Right lobe of liver (tissue), 6 donors: ENCODE measurements at regions not wholly inside any gene's neighbourhood (a gene's known extent, or its start where the extent isn't known, plus 50 kb on each side); places are given as distances from the start of the nearest gene placed in this dataset.
"Not testable (repeated sequence)": the region's sequence is repeated elsewhere in the genome, so short reads cannot be mapped to it uniquely, and the experiment has no call there.

Experiments
- ATAC-seq, 4 donors: fragments of 200-7000 bp; cut with Tn5 transposase; one replicate each; pipeline ENCODE4 v1.9.1; 2020; ENCODE audit warnings: mild to moderate bottlenecking in 4 of 4, moderate library complexity in 4 of 4
- DNase-seq, 3 donors: peaks; one replicate each; pipeline ENCODE4 v3.0.0-alpha.2; 2020
- H3K27ac ChIP-seq, 3 donors: fragments of 200-600 bp; one replicate each; pipeline ENCODE4 v1.8.0; 2022
- H3K27me3 ChIP-seq, 2 donors: fragments of 200-600 bp; one replicate each; pipeline ENCODE4 v1.8.0; 2022
- H3K36me3 ChIP-seq, 4 donors: fragments of 200-600 bp; sonication (generic) in 1 of 4; one replicate each; pipeline versions ENCODE4 v1.5.1 to v1.8.0; 2017 to 2022; ENCODE audit warnings: control low read depth in 1 of 4
- H3K4me1 ChIP-seq, 4 donors: fragments of 200-600 bp; sonication (generic) in 1 of 4; one replicate each; pipeline versions ENCODE4 v1.5.1 to v1.8.0; 2017 to 2022; ENCODE audit warnings: control low read depth in 1 of 4
- H3K4me3 ChIP-seq, 3 donors: fragments of 200-600 bp; one replicate each; pipeline ENCODE4 v1.8.0; 2022
- H3K9me3 ChIP-seq, 4 donors: fragments of 200-600 bp; sonication (generic) in 1 of 4; one replicate each; pipeline versions ENCODE4 v1.5.1 to v1.8.0; 2017 to 2022; ENCODE audit warnings: control low read depth in 1 of 4
- CTCF ChIP-seq, 4 donors: fragments of 200-600 bp in 3 of 4; fragments of 450-650 bp in 1 of 4; IDR thresholded peaks; one replicate each; pipeline versions ENCODE4 v1.5.1 to v1.8.0; 2016 to 2022; ENCODE audit warnings: antibody characterized with exemption in 4 of 4, mild to moderate bottlenecking in 2 of 4
- POLR2A ChIP-seq: fragments of 450-650 bp; IDR thresholded peaks from one replicate; pipeline ENCODE4 v1.6.1; 2017; ENCODE audit warnings: antibody characterized with exemption, mild to moderate bottlenecking
- WGBS: methylation state at CpG from one replicate; pipeline ENCODE4 v1.1.6; 2018; ENCODE audit warnings: low coverage, low lambda C conversion rate; ENCODE audit not compliant: insufficient coverage; ENCODE audit errors: missing lambda C conversion rate; 5-methylcytosine and 5-hydroxymethylcytosine counted together
- intact Hi-C, 2 donors: fragments of 100-400 bp; cut with DNase I; formaldehyde crosslinking; loops; one replicate each; pipeline versions ENCODE4 v1.11.2 to v1.14.1; 2022
- donor health status: DM: no; HTN: yes; CAD: no.
- donor health status: DM: no; HTN: no; CAD: no.
- donor health status: DM: no; HTN: no; CAD: no.
- donor health status: DM: no; HTN: yes; CAD: no.
- donor health status: DM: no; HTN: yes; CAD: no.

DNA sequence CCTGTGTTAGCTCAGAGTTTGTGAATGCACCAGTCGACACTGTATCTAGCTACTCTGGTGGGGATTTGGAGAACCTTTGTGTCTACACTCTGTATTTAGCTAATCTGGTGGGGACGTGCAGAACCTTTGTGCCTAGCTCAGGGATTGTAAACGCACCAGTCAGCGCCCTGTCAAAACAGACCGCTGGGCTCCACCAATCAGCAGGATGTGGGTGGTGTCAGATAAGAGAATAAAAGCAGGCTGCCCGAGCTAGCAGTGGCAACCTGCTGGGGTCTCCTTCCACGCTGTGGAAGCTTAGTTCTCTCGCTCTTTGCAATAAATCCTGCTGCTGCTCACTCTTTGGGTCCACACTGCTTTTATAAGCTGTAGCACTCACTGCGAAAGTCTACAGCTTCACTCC is 324.2 kb downstream of the RAD51AP2 start:
- ATAC-seq, result no peak
- Histone ChIP-seq H3K4me3 (no peak overlapping the region), H3K4me1 (no peaks in the 10 kb centered on the region), H3K36me3 (no peaks in the 10 kb centered on the region), H3K9me3 (no peaks in the 10 kb centered on the region), H3K27me3 (no peaks in the 10 kb centered on the region), H3K27ac (no peak overlapping the region)
- intact Hi-C loops, result no loop called here
- TF ChIP-seq POLR2A, result no peak
- no peak for TF ChIP-seq CTCF (IDR thresholded peaks at IDR 0.05)
- no CpG with 5 or more reads among the region's 9 CpGs for WGBS
- DNase-seq, result no peak

DNA sequence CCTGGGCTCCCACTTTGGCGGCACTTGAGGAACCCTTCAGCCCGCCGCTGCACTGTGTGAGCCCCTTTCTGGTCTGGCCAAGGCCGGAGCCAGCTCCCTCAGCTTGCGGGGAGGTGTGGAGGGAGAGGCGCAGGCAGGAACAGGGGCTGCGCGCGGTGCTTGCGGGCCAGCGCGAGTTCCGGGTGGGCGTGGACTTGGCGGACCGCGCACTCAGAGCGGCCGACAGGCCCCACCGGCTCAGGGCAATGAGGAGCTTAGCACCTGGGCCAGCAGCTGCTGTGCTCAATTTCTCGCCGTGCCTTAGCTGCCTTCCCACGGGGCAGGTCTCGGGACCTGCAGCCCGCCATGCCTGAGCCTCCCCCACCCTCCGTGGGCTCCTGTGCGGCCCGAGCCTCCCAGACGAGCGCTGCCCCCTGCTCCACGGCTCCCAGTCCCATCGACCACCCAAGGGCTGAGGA is 324.8 kb downstream of the RAD51AP2 start:
- H3K9me3 ChIP-seq, H3K36me3 ChIP-seq, DNase-seq, H3K27ac ChIP-seq, intact Hi-C loops, H3K27me3 ChIP-seq, H3K4me1 ChIP-seq, H3K4me3 ChIP-seq, ATAC-seq: not testable (repeated sequence)
- 97% methylated on average over 5 of the region's 32 CpGs for WGBS

DNA sequence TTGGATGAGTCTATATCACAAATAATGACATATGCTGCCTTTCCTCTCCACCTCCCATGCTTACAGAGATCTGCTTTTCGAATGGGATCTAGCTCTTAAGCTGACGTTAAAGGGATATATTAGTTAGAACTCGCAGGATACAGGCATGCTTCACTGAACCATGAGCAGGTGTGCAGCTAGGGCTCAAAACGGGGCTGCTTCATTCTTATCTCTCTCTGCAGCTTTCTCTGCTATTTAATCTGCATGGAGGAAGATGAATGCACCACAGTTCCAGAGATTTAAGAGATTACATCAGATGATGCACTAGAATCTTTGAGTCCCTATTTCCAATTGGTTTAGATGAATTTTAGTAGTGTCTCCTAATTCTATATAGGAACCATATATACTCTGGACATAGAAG is 327.0 kb downstream of the RAD51AP2 start:
- Histone ChIP-seq H3K9me3 (no peaks in the 10 kb centered on the region), H3K4me1 (no peaks in the 10 kb centered on the region), H3K27ac (no peak overlapping the region), H3K4me3 (no peak overlapping the region), H3K36me3 (no peaks in the 10 kb centered on the region), H3K27me3 (no peaks in the 10 kb centered on the region)
- WGBS, result 48% methylated on average over 4 of the region's 4 CpGs
- TF ChIP-seq POLR2A (no peak), CTCF (IDR thresholded peaks at IDR 0.05) (no peak)
- ATAC-seq (no peak), DNase-seq (no peak)
- intact Hi-C loops, result no loop called here

DNA sequence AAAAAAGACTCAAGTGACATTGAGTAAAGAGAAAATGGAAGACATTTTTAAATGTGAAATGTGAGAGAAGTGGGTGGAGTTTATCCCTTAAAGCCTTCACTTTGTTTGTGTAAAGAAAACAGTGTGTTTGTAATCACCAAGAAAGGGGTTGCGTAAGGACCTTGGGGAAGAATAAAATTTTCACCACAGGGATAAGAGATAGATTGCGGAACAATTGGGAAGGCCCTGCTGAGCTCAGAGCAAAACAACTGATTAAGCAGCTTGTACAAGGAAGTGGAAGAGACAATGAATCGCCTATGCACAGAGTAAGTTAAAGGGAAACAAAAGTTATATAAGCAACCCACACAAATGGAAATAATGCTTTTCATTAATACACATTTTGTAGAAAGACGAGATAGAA is 327.7 kb downstream of the RAD51AP2 start:
- intact Hi-C loops, result no loop called here
- no peak for DNase-seq
- no peak overlapping the region for H3K27ac ChIP-seq
- peak; percentile 19 to 63 (median 41) for ATAC-seq
- H3K27me3 ChIP-seq, result no peaks in the 10 kb centered on the region
- WGBS, result 65% methylated on average over 4 of the region's 4 CpGs
- H3K36me3 ChIP-seq, result no peaks in the 10 kb centered on the region
- H3K9me3 ChIP-seq, result no peaks in the 10 kb centered on the region
- H3K4me3 ChIP-seq, result no peak overlapping the region
- TF ChIP-seq CTCF (IDR thresholded peaks at IDR 0.05) (no peak), POLR2A (no peak)
- no peaks in the 10 kb centered on the region for H3K4me1 ChIP-seq

GRCh38 chr2:17188721-17189120 is 329.5 kb downstream of the RAD51AP2 start:
- H3K9me3 ChIP-seq, result no peaks in the 10 kb centered on the region
- no peak for ATAC-seq
- no peaks in the 10 kb centered on the region for H3K4me1 ChIP-seq
- no peak for DNase-seq
- H3K36me3 ChIP-seq, result no peaks in the 10 kb centered on the region
- H3K4me3 ChIP-seq, result no peak overlapping the region
- intact Hi-C loops, result no loop called here
- TF ChIP-seq CTCF (IDR thresholded peaks at IDR 0.05) (no peak), POLR2A (no peak)
- WGBS, result 79% methylated on average over 1 of the region's 1 CpG
- H3K27ac ChIP-seq, result no peak overlapping the region
- no peaks in the 10 kb centered on the region for H3K27me3 ChIP-seq
